ENCODE measurements at regions not wholly inside any gene's neighbourhood (a gene's known extent, or its start where the extent isn't known, plus 50 kb on each side); places are given as distances from the start of the nearest gene placed in this dataset.
"Not testable (repeated sequence)": the region's sequence is repeated elsewhere in the genome, so short reads cannot be mapped to it uniquely, and the experiment has no call there.

- Histone ChIP-seq H3K27me3 (ENCODE audit: insufficient read depth, low read length) (no peaks in the 10 kb centered on the region), H3K4me1 (ENCODE audit: insufficient read depth, low read length) (no peaks in the 10 kb centered on the region), H2AFZ (ENCODE audit: low read depth, low read length) (no peak overlapping the region), H3K36me3 (ENCODE audit: insufficient read depth, low read length) (no peaks in the 10 kb centered on the region), H3K9me3 (ENCODE audit: low read length) (no peaks in the 10 kb centered on the region), H3K4me3 (ENCODE audit: low read length) (no peak overlapping the region)
Measured at GRCh38 chr2:186946896-186947467, 98.0 kb upstream of the ZSWIM2 start.

DNA sequence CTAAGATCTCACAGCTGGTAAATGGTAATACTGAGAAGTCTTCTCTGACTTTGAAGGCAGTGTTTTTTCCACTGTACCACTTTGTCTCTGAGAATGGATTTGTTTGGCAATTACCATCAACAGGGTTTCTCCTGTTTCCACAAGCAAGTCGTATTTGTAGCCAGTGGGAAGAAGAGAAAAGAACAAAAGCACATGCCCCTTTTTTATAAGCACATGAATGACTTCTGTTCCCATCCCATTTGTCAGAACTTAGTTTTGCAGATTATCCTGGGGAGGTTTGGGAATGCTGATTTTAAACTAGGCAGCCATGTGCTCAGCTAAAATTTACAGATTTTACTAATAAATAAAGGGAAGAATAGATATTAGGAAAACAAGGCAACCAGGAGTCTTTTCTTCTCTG, 92.9 kb upstream of the ZSWIM2 start:
- no peaks in the 10 kb centered on the region for H3K27me3 ChIP-seq (ENCODE audit: insufficient read depth, low read length)
- H3K9me3 ChIP-seq (ENCODE audit: low read length) = no peaks in the 10 kb centered on the region
- no peaks in the 10 kb centered on the region for H3K36me3 ChIP-seq (ENCODE audit: insufficient read depth, low read length)
- no peak overlapping the region for H3K4me3 ChIP-seq (ENCODE audit: low read length)
- H2AFZ ChIP-seq (ENCODE audit: low read depth, low read length) = no peak overlapping the region
- no peaks in the 10 kb centered on the region for H3K4me1 ChIP-seq (ENCODE audit: insufficient read depth, low read length)

DNA sequence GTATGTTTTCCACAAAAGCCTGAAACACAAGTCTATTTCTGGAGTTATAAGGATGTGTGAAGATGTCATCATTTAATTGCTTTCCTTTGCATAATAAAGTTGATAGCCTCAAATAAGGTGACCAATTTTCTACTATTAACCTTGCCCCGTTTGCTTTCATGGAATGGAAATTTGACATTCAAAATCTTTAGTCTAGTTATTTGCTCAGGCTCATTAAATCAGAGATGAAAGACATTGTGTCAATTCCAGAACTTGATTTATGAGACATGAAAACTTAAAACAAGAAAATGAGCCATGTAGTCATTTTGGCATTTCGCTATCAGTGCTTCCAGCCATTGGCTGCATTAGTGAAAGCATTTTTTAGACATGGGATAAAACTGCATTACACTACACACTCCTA, 91.5 kb upstream of the ZSWIM2 start:
- Histone ChIP-seq H3K36me3 (ENCODE audit: insufficient read depth, low read length) (no peaks in the 10 kb centered on the region), H3K9me3 (ENCODE audit: low read length) (no peaks in the 10 kb centered on the region), H3K4me3 (ENCODE audit: low read length) (no peak overlapping the region), H3K4me1 (ENCODE audit: insufficient read depth, low read length) (no peaks in the 10 kb centered on the region), H3K27me3 (ENCODE audit: insufficient read depth, low read length) (no peaks in the 10 kb centered on the region), H2AFZ (ENCODE audit: low read depth, low read length) (no peak overlapping the region)

DNA sequence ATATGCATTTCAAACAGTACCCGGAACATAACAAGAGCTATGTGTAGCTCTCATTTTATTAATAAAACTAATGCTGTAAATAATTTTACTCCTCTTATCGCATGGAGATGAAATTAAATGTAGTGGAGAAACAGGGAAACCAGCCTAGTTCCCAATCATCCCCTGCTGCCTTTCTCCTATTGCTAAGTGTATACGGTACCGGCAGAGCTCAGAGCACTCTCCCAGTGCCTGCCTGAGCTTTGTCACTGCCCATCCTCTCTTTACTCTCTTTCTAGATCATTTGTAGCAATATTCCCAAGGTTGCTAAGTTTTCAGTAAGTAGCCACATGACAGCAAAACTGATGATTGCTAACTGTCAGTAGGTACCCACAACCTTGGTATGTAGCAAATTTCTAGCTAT, 85.5 kb upstream of the ZSWIM2 start:
- Histone ChIP-seq H2AFZ (ENCODE audit: low read depth, low read length) (no peak overlapping the region), H3K27me3 (ENCODE audit: insufficient read depth, low read length) (no peaks in the 10 kb centered on the region), H3K4me3 (ENCODE audit: low read length) (no peak overlapping the region), H3K36me3 (ENCODE audit: insufficient read depth, low read length) (no peaks in the 10 kb centered on the region), H3K4me1 (ENCODE audit: insufficient read depth, low read length) (no peaks in the 10 kb centered on the region), H3K9me3 (ENCODE audit: low read length) (no peaks in the 10 kb centered on the region)

DNA sequence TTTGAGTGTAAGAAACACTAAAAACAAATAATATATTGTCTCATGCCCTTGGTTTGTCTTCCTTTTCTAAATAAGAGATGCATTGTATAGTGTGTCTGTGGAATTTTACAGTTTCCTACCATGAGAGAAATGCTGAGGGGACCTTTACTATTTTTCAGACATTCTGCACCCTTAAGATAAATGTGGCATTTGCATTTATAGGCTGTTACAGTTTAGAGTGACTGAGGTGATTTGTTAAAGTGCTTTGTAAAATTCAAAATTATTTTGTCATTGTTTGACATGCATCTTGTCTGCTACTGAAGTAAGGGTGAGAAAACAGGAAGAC, 78.9 kb upstream of the ZSWIM2 start:
- no peak overlapping the region for H2AFZ ChIP-seq (ENCODE audit: low read depth, low read length)
- H3K27me3 ChIP-seq (ENCODE audit: insufficient read depth, low read length) = no peaks in the 10 kb centered on the region
- H3K36me3 ChIP-seq (ENCODE audit: insufficient read depth, low read length) = no peaks in the 10 kb centered on the region
- H3K4me1 ChIP-seq (ENCODE audit: insufficient read depth, low read length) = no peaks in the 10 kb centered on the region
- no peak overlapping the region for H3K4me3 ChIP-seq (ENCODE audit: low read length)
- no peaks in the 10 kb centered on the region for H3K9me3 ChIP-seq (ENCODE audit: low read length)

DNA sequence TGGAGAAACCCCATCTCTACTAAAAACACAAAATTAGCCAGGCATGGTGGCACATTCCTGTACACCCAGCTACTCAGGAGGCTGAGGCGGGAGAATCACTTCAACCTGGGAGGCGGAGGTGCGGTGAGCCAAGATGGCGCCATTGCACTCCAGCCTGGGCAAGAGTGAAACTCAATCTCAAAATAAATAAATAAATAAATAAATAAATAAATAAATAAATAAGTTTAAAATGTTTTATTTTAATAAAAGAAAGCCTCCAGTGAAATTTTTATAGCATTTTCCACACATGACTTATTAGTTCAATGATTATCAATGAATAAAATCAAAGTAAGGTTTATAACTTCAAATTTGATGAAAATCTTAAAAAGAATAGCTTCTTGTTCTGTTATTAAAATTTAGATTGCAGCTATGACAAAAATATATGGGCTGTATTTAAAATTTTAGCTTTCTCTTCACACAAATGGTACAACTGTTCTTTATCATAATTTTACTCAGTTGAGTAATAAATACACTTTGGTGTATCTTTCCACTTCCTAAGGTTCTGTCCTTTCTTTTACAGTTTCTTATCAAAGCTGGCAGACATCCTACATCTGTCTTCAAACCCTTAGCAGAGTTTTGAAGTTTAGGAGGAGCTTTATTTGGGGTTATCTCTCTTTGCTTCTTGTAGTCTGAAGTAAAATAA, 78.4 kb upstream of the ZSWIM2 start:
- Histone ChIP-seq H2AFZ (ENCODE audit: low read depth, low read length) (no peak overlapping the region), H3K27me3 (ENCODE audit: insufficient read depth, low read length) (no peaks in the 10 kb centered on the region), H3K4me1 (ENCODE audit: insufficient read depth, low read length) (no peaks in the 10 kb centered on the region), H3K4me3 (ENCODE audit: low read length) (no peak overlapping the region), H3K9me3 (ENCODE audit: low read length) (no peaks in the 10 kb centered on the region), H3K36me3 (ENCODE audit: insufficient read depth, low read length) (no peaks in the 10 kb centered on the region)

- H3K36me3 ChIP-seq (ENCODE audit: insufficient read depth, low read length) = no peaks in the 10 kb centered on the region
- no peak overlapping the region for H2AFZ ChIP-seq (ENCODE audit: low read depth, low read length)
- no peaks in the 10 kb centered on the region for H3K4me1 ChIP-seq (ENCODE audit: insufficient read depth, low read length)
- H3K4me3 ChIP-seq (ENCODE audit: low read length) = no peak overlapping the region
- H3K9me3 ChIP-seq (ENCODE audit: low read length) = no peaks in the 10 kb centered on the region
- H3K27me3 ChIP-seq (ENCODE audit: insufficient read depth, low read length) = no peaks in the 10 kb centered on the region
Measured at GRCh38 chr2:186925514-186925913, 76.5 kb upstream of the ZSWIM2 start.

- not testable (repeated sequence) for H3K27me3 ChIP-seq (ENCODE audit: insufficient read depth, low read length); H3K4me3 ChIP-seq (ENCODE audit: low read length); H2AFZ ChIP-seq (ENCODE audit: low read depth, low read length); H3K36me3 ChIP-seq (ENCODE audit: insufficient read depth, low read length); H3K9me3 ChIP-seq (ENCODE audit: low read length); H3K4me1 ChIP-seq (ENCODE audit: insufficient read depth, low read length)
Measured at GRCh38 chr2:186922316-186922715, 73.3 kb upstream of the ZSWIM2 start.

DNA sequence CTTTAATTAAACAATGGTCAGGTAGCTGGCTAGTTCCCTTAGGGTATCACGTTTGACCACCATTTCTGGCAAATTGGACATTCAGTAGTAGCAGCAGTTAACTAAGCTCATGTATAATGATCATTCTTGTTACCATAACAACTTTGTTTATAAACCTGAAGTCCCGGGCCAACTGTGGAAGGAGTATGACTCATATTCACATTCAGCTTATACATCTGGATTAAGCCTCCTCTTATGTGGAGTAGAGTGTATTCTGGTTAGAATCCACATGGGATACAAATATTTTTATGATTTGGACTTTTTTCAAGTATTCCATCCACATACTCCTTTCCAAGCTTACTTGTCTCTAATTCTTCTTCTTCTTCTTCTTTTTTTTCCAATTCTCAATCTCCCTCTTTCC, 70.3 kb upstream of the ZSWIM2 start:
- H3K9me3 ChIP-seq (ENCODE audit: low read length) = no peaks in the 10 kb centered on the region
- no peaks in the 10 kb centered on the region for H3K27me3 ChIP-seq (ENCODE audit: insufficient read depth, low read length)
- H3K36me3 ChIP-seq (ENCODE audit: insufficient read depth, low read length) = no peaks in the 10 kb centered on the region
- H2AFZ ChIP-seq (ENCODE audit: low read depth, low read length) = no peak overlapping the region
- no peak overlapping the region for H3K4me3 ChIP-seq (ENCODE audit: low read length)
- no peaks in the 10 kb centered on the region for H3K4me1 ChIP-seq (ENCODE audit: insufficient read depth, low read length)

- no peaks in the 10 kb centered on the region for H3K36me3 ChIP-seq (ENCODE audit: insufficient read depth, low read length)
- H3K27me3 ChIP-seq (ENCODE audit: insufficient read depth, low read length) = no peaks in the 10 kb centered on the region
- no peaks in the 10 kb centered on the region for H3K4me1 ChIP-seq (ENCODE audit: insufficient read depth, low read length)
- H3K9me3 ChIP-seq (ENCODE audit: low read length) = no peaks in the 10 kb centered on the region
- no peak overlapping the region for H3K4me3 ChIP-seq (ENCODE audit: low read length)
- H2AFZ ChIP-seq (ENCODE audit: low read depth, low read length) = no peak overlapping the region
Measured at GRCh38 chr2:186918495-186918894, 69.5 kb upstream of the ZSWIM2 start.

DNA sequence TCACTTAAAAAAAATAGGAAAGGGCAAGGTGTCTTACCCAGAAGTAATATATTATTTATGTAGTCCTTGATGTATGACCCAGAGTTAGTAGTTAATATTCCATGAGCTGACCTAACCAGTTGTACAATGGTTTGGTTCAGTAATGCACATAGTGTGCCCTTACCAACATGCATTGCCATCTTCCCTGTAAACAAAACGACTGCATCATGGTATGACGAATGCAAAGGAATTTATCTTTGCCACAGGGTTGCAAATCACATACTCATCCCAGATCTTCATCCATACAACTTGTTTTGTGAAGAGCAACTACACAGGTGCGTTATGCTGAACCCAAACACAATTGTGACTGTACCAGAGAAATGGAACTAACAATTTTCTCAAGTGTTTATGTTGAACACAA, 68.9 kb upstream of the ZSWIM2 start:
- Histone ChIP-seq H3K4me1 (ENCODE audit: insufficient read depth, low read length) (no peaks in the 10 kb centered on the region), H3K27me3 (ENCODE audit: insufficient read depth, low read length) (no peaks in the 10 kb centered on the region), H3K4me3 (ENCODE audit: low read length) (no peak overlapping the region), H3K9me3 (ENCODE audit: low read length) (peaks cover 2% of the 10 kb centered on the region), H2AFZ (ENCODE audit: low read depth, low read length) (no peak overlapping the region), H3K36me3 (ENCODE audit: insufficient read depth, low read length) (no peaks in the 10 kb centered on the region)

- peaks cover 2% of the 10 kb centered on the region for H3K9me3 ChIP-seq (ENCODE audit: low read length)
- H3K27me3 ChIP-seq (ENCODE audit: insufficient read depth, low read length) = no peaks in the 10 kb centered on the region
- H2AFZ ChIP-seq (ENCODE audit: low read depth, low read length) = no peak overlapping the region
- H3K4me1 ChIP-seq (ENCODE audit: insufficient read depth, low read length) = no peaks in the 10 kb centered on the region
- H3K4me3 ChIP-seq (ENCODE audit: low read length) = no peak overlapping the region
- no peaks in the 10 kb centered on the region for H3K36me3 ChIP-seq (ENCODE audit: insufficient read depth, low read length)
Measured at GRCh38 chr2:186913870-186914269, 64.9 kb upstream of the ZSWIM2 start.

DNA sequence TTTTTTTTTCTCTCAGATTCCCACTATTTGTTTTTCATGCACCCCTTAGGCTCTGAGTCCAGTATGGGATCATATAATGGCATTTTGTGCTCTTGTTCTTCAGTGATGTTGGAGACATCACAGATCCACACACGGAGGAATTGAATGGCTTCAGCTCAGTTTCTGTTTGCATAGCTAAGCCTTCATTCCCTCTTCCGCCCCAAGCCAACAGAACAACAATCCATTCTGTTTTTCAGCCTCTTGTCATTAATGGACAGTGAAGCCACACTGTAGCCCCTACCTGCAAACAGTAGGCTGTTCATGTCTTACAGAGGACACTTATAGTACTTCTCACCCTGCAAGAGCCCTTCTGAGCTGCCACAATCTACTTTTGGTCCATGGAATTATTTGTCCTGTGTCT, 64.0 kb upstream of the ZSWIM2 start:
- H3K4me3 ChIP-seq (ENCODE audit: low read length) = no peak overlapping the region
- no peaks in the 10 kb centered on the region for H3K27me3 ChIP-seq (ENCODE audit: insufficient read depth, low read length)
- peaks cover 2% of the 10 kb centered on the region for H3K9me3 ChIP-seq (ENCODE audit: low read length)
- no peaks in the 10 kb centered on the region for H3K4me1 ChIP-seq (ENCODE audit: insufficient read depth, low read length)
- no peaks in the 10 kb centered on the region for H3K36me3 ChIP-seq (ENCODE audit: insufficient read depth, low read length)
- no peak overlapping the region for H2AFZ ChIP-seq (ENCODE audit: low read depth, low read length)

DNA sequence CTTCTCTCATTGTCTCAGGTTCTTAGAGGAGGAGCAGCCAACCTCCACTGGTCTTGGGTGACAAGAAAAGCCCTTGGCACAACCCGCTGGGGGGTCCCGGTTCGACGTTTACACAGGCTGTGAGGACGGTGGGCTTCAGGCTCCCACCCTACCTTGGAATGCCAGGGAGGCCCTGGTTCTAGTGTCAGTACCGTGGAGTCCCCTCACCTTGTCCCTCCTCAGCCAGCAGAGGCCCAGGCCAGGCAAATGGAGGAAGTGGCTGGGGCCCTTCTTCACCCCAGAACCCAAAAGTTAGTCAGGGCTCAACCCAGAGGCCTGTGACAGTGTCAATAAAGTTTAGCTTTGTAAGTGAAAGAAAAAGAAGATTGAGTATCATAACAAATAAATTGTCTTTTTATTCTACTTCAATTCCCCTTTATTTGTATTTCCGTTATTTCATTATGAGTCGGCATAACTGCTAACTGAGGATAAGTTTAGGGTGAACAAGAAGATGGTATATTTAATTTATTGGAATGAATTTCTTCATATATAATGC, 62.6 kb upstream of the ZSWIM2 start:
- H3K9me3 ChIP-seq (ENCODE audit: low read length) = peaks cover 2% of the 10 kb centered on the region
- no peak overlapping the region for H3K4me3 ChIP-seq (ENCODE audit: low read length)
- H3K4me1 ChIP-seq (ENCODE audit: insufficient read depth, low read length) = no peaks in the 10 kb centered on the region
- H3K36me3 ChIP-seq (ENCODE audit: insufficient read depth, low read length) = no peaks in the 10 kb centered on the region
- H2AFZ ChIP-seq (ENCODE audit: low read depth, low read length) = no peak overlapping the region
- H3K27me3 ChIP-seq (ENCODE audit: insufficient read depth, low read length) = no peaks in the 10 kb centered on the region
